B cell (primary cell): ENCODE measurements at regions not wholly inside any gene's neighbourhood (a gene's known extent, or its start where the extent isn't known, plus 50 kb on each side); places are given as distances from the start of the nearest gene placed in this dataset.

Source experiments
- ATAC-seq: fragments of 200-7000 bp; cut with Tn5 transposase; one replicate; pipeline ENCODE4 v1.10.0; 2021; ENCODE audit warnings: low read depth, mild to moderate bottlenecking, moderate number of reproducible peaks, moderate library complexity
- CTCF ChIA-PET: fragments of 350-600 bp; sonication (Branson Sonifier 250); formaldehyde crosslinking; loops from one replicate; lab custom pipeline; 2021; ENCODE audit warnings: antibody characterized with exemption, inconsistent platforms; lab: Charles Lee
- POLR2A ChIA-PET: fragments of 350-600 bp; sonication (Branson Sonifier 250); formaldehyde crosslinking; loops from one replicate; lab custom pipeline; 2021; ENCODE audit warnings: antibody characterized with exemption; lab: Charles Lee
- DNase-seq: peaks from one replicate; pipeline ENCODE4 v3.0.0; 2013
- H2AFZ ChIP-seq: 2 replicates; pipeline ENCODE4 v1.6.1; 2012; ENCODE audit warnings: mild to moderate bottlenecking, low read depth, low read length; ENCODE audit not compliant: insufficient read depth, poor library complexity, severe bottlenecking
- H3K27ac ChIP-seq, 2 donors: 1 replicate in 1 of 2; 2 replicates in 1 of 2; pipeline ENCODE4 v1.5.1; 2012 to 2013; ENCODE audit warnings: low read length in 2 of 2, mild to moderate bottlenecking in 2 of 2, moderate library complexity in 1 of 2
- H3K27me3 ChIP-seq, 4 experiments: fragments of 200-600 bp in 1 of 4; sonication (generic) in 1 of 4; replicated peaks in 1 of 4; 1 replicate in 2 of 4; 2 replicates in 2 of 4; pipeline versions ENCODE4 v1.6.1 to v1.7.0; 2013 to 2016; ENCODE audit warnings: low read length in 3 of 4, mild to moderate bottlenecking in 2 of 4, mixed read lengths in 1 of 4, moderate library complexity in 1 of 4; ENCODE audit not compliant: insufficient read depth in 4 of 4, control insufficient read depth in 3 of 4; ENCODE audit errors: control extremely low read depth in 1 of 4
- H3K36me3 ChIP-seq, 2 experiments: replicated peaks in 1 of 2; 1 replicate in 1 of 2; 2 replicates in 1 of 2; pipeline versions ENCODE4 v1.6.1 to v1.7.1; 2013; ENCODE audit warnings: low read length in 1 of 2; ENCODE audit not compliant: insufficient read depth in 2 of 2, control insufficient read depth in 1 of 2; ENCODE audit errors: control extremely low read depth in 1 of 2, extremely low read depth in 1 of 2
- H3K4me1 ChIP-seq, 2 donors: fragments of 200-600 bp in 1 of 2; sonication (generic) in 1 of 2; 1 replicate in 1 of 2; 2 replicates in 1 of 2; pipeline versions ENCODE4 v1.5.1 to v1.6.1; 2013 to 2017; ENCODE audit warnings: low read length in 2 of 2; ENCODE audit not compliant: control insufficient read depth in 2 of 2, insufficient read depth in 2 of 2
- H3K4me2 ChIP-seq: replicated peaks from 2 replicates; pipeline ENCODE3; 2012; ENCODE audit warnings: mild to moderate bottlenecking, low read depth, low read length; ENCODE audit not compliant: poor library complexity, severe bottlenecking
- H3K4me3 ChIP-seq, 5 experiments: fragments of 200-600 bp in 1 of 5; sonication (generic) in 1 of 5; 1 replicate in 3 of 5; 2 replicates in 2 of 5; pipeline versions ENCODE4 v1.5.1 to v1.7.0; 2011 to 2016; ENCODE audit warnings: low read length in 4 of 5, mild to moderate bottlenecking in 4 of 5, low read depth in 2 of 5, control low read depth in 1 of 5, moderate library complexity in 1 of 5; ENCODE audit not compliant: insufficient read depth in 1 of 5; ENCODE audit errors: control extremely low read depth in 1 of 5, extremely low read depth in 1 of 5
- H3K79me2 ChIP-seq: fragments of 200-600 bp; sonication (generic); one replicate; pipeline ENCODE4 v1.6.0; 2016; ENCODE audit warnings: low read length; ENCODE audit not compliant: control insufficient read depth, insufficient read depth
- H3K9ac ChIP-seq: fragments of 200-600 bp; sonication (generic); 2 replicates; pipeline ENCODE4 v1.6.1; 2017; ENCODE audit warnings: mild to moderate bottlenecking, low read length, moderate library complexity
- H3K9me3 ChIP-seq, 3 donors: one replicate each; pipeline versions ENCODE4 v1.6.1 to v1.7.1; 2013; ENCODE audit warnings: low read length in 2 of 3; ENCODE audit not compliant: control insufficient read depth in 2 of 3, insufficient read depth in 1 of 3; ENCODE audit errors: control extremely low read depth in 1 of 3
- H4K20me1 ChIP-seq: 2 replicates; pipeline ENCODE4 v1.6.0; 2012; ENCODE audit warnings: mild to moderate bottlenecking, low read length; ENCODE audit not compliant: insufficient read depth, control insufficient read depth, poor library complexity, severe bottlenecking
- H3K27ac Mint-ChIP-seq: one replicate; pipeline ENCODE4 v1.8.0; 2021; ENCODE audit warnings: mixed read lengths
- H3K27me3 Mint-ChIP-seq: one replicate; pipeline ENCODE4 v1.8.0; 2021; ENCODE audit warnings: mixed read lengths
- H3K4me1 Mint-ChIP-seq: one replicate; pipeline ENCODE4 v1.8.0; 2021; ENCODE audit warnings: mixed read lengths
- H3K4me3 Mint-ChIP-seq: one replicate; pipeline ENCODE4 v1.8.0; 2021; ENCODE audit warnings: mixed read lengths
- H3K9me3 Mint-ChIP-seq: one replicate; pipeline ENCODE4 v1.8.0; 2022; ENCODE audit warnings: mixed read lengths; ENCODE audit not compliant: insufficient read depth
- CTCF ChIP-seq: fragments of 200-600 bp; IDR thresholded peaks from one replicate; pipeline ENCODE4 v1.8.0; 2022; ENCODE audit warnings: antibody characterized with exemption, mild to moderate bottlenecking
- EZH2 ChIP-seq: IDR thresholded peaks from 2 replicates; pipeline ENCODE4 v1.6.1; 2012; ENCODE audit warnings: borderline replicate concordance, low read depth, mild to moderate bottlenecking, moderate library complexity, low read length; ENCODE audit not compliant: insufficient read depth, poor library complexity, severe bottlenecking
- WGBS: methylation state at CpG from one replicate; pipeline ENCODE4 v1.1.5; 2013; ENCODE audit warnings: missing lambda C conversion rate; ENCODE audit not compliant: insufficient coverage; 5-methylcytosine and 5-hydroxymethylcytosine counted together
- intact Hi-C: fragments of 100-400 bp; cut with micrococcal nuclease; formaldehyde crosslinking; loops from one replicate; pipeline ENCODE4 v1.10.0; 2022

- intact Hi-C loops = no loop called here
- WGBS = 59% methylated on average over 4 of the region's 8 CpGs
- ATAC-seq (no peak), DNase-seq (peak; percentile 8)
- ChIA-PET CTCF (interaction anchor here (0.8 to 1.2 kb wide), 3 partner anchors 9 to 585 kb away, joined by 3 to 4 read pairs (median 3); no protein-coding TSS in a partner anchor), POLR2A (no interaction called here)
- Mint-ChIP-seq H3K27me3 (peaks cover 33% of the 10 kb centered on the region), H3K4me3 (no peak overlapping the region), H3K27ac (no peak overlapping the region), H3K9me3 (no peaks in the 10 kb centered on the region), H3K4me1 (no peaks in the 10 kb centered on the region)
- peaks cover 0 to 2% (median 0%) of the 10 kb centered on the region in 4 experiments for H3K27me3 ChIP-seq
- H4K20me1 ChIP-seq = no peaks in the 10 kb centered on the region
- H3K4me3 ChIP-seq = no peak overlapping the region
- no peaks in the 10 kb centered on the region for H3K4me1 ChIP-seq
- H3K36me3 ChIP-seq = no peaks in the 10 kb centered on the region
- TF ChIP-seq CTCF = peak; percentile 30
- TF ChIP-seq EZH2 = no peak
- H3K9me3 ChIP-seq = no peaks in the 10 kb centered on the region
- H3K4me2 ChIP-seq = no peak overlapping the region
- H2AFZ ChIP-seq = no peak overlapping the region
- no peaks in the 10 kb centered on the region for H3K79me2 ChIP-seq
- H3K9ac ChIP-seq = no peak overlapping the region
- H3K27ac ChIP-seq = no peak overlapping the region
Observed at GRCh38 chr20:59455402-59456341, 148.7 kb upstream of the PHACTR3 start.
